Prostate gland (tissue), 1 donor: ENCODE measurements at regions not wholly inside any gene's neighbourhood (a gene's known extent, or its start where the extent isn't known, plus 50 kb on each side); places are given as distances from the start of the nearest gene placed in this dataset.

Source experiments
- POLR2A ChIP-seq: fragments of 450-650 bp; IDR thresholded peaks from one replicate; pipeline ENCODE4 v1.6.1; 2016; ENCODE audit warnings: antibody characterized with exemption, mild to moderate bottlenecking
- POLR2AphosphoS5 ChIP-seq: sonication (generic); formaldehyde crosslinking; IDR thresholded peaks from one replicate; pipeline ENCODE4 v1.6.1; 2017; ENCODE audit warnings: antibody characterized with exemption

GRCh38 chr3:168154089-168154488, 58.4 kb upstream of the GOLIM4 start:
- no peak for TF ChIP-seq POLR2AphosphoS5
- TF ChIP-seq POLR2A, result no peak
